HepG2 (cell line): ENCODE measurements at regions not wholly inside any gene's neighbourhood (a gene's known extent, or its start where the extent isn't known, plus 50 kb on each side); places are given as distances from the start of the nearest gene placed in this dataset.

Source experiments
- CHD2 ChIP-seq: IDR thresholded peaks from 2 replicates; pipeline ENCODE4 v1.6.1; 2011; ENCODE audit warnings: low read depth, low read length, improper control_type of control experiment
- JUN ChIP-seq: sonication (generic); formaldehyde crosslinking; IDR thresholded peaks from 2 replicates; pipeline ENCODE4 v1.4.0; 2020; ENCODE audit warnings: mild to moderate bottlenecking, missing genetic modification reagents
- NFE2L1 ChIP-seq: sonication (generic); formaldehyde crosslinking; IDR thresholded peaks from 2 replicates; pipeline ENCODE4 v1.4.0; 2020; ENCODE audit warnings: missing genetic modification reagents, mild to moderate bottlenecking, borderline replicate concordance
- ZNF124 ChIP-seq: sonication (generic); formaldehyde crosslinking; IDR thresholded peaks from 2 replicates; pipeline ENCODE4 v1.4.0; 2020; ENCODE audit warnings: missing genetic modification reagents
- ZNF597 ChIP-seq: sonication (generic); formaldehyde crosslinking; IDR thresholded peaks from 2 replicates; pipeline ENCODE4 v1.5.0; 2020; ENCODE audit warnings: missing genetic modification reagents
- ZNF616 ChIP-seq: sonication (generic); formaldehyde crosslinking; IDR thresholded peaks from 2 replicates; pipeline ENCODE4 v1.5.0; 2020; ENCODE audit warnings: low read depth, mild to moderate bottlenecking, missing genetic modification reagents
- ZNF724P ChIP-seq: sonication (generic); formaldehyde crosslinking; IDR thresholded peaks from 2 replicates; pipeline ENCODE4 v1.8.0; 2022; ENCODE audit warnings: missing genetic modification reagents, borderline replicate concordance
- ZNF746 ChIP-seq: sonication (generic); formaldehyde crosslinking; IDR thresholded peaks from 2 replicates; pipeline ENCODE4 v1.8.0; 2022; ENCODE audit warnings: mild to moderate bottlenecking, missing genetic modification reagents
- ZNF83 ChIP-seq: sonication (generic); formaldehyde crosslinking; IDR thresholded peaks from 2 replicates; pipeline ENCODE4 v1.4.0; 2020; ENCODE audit warnings: missing genetic modification reagents, mild to moderate bottlenecking, borderline replicate concordance
- TF ChIP-seq, protein P1 (sequence below): sonication (generic); formaldehyde crosslinking; IDR thresholded peaks from 2 replicates; pipeline ENCODE4 v1.8.1; 2023; ENCODE audit warnings: mild to moderate bottlenecking, missing genetic modification reagents, borderline replicate concordance
- TF ChIP-seq, protein P2 (sequence below): sonication (generic); formaldehyde crosslinking; IDR thresholded peaks from 2 replicates; pipeline ENCODE4; 2020; ENCODE audit warnings: missing genetic modification reagents, mild to moderate bottlenecking, borderline replicate concordance

DNA sequence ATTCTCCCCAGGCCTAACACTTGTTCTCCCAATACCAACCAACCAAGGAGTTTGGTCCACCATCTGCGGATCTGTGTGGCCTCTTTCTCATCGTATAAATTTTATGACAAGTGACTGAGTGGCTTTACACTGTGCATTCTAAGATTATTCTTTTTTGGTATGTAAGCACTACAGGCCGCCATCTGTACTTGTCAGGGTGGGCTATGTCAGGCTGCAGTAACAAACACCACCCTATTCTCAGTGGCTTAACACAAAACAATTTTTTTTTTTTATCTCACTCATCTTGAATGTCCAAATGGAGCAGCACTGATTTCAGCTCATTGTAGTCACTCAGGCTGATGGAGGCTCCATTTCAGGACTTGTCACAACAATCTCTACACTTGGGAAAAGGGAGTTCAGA is 412.7 kb upstream of the MIR17HG start:
- TF ChIP-seq ZNF83 (no peak), ZNF724P (no peak), ZNF746 (no peak), ZNF616 (CRISPR knock-in tag) (no peak), CHD2 (no peak), ZNF124 (CRISPR knock-in tag) (no peak), NFE2L1 (CRISPR knock-in tag) (no peak), ZNF597 (CRISPR knock-in tag) (no peak), JUN (CRISPR knock-in tag) (no peak)
- TF ChIP-seq, protein P1, sequence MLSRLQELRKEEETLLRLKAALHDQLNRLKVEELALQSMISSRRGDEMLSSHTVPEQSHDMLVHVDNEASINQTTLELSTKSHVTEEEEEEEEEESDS (CRISPR knock-in tag) = no peak
- TF ChIP-seq, protein P2, sequence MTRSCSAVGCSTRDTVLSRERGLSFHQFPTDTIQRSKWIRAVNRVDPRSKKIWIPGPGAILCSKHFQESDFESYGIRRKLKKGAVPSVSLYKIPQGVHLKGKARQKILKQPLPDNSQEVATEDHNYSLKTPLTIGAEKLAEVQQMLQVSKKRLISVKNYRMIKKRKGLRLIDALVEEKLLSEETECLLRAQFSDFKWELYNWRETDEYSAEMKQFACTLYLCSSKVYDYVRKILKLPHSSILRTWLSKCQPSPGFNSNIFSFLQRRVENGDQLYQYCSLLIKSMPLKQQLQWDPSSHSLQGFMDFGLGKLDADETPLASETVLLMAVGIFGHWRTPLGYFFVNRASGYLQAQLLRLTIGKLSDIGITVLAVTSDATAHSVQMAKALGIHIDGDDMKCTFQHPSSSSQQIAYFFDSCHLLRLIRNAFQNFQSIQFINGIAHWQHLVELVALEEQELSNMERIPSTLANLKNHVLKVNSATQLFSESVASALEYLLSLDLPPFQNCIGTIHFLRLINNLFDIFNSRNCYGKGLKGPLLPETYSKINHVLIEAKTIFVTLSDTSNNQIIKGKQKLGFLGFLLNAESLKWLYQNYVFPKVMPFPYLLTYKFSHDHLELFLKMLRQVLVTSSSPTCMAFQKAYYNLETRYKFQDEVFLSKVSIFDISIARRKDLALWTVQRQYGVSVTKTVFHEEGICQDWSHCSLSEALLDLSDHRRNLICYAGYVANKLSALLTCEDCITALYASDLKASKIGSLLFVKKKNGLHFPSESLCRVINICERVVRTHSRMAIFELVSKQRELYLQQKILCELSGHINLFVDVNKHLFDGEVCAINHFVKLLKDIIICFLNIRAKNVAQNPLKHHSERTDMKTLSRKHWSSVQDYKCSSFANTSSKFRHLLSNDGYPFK (CRISPR knock-in tag) = no peak
